ENCODE measurements at regions not wholly inside any gene's neighbourhood (a gene's known extent, or its start where the extent isn't known, plus 50 kb on each side); places are given as distances from the start of the nearest gene placed in this dataset.

- Histone ChIP-seq H3K4me2 (ENCODE audit: low read length) (no peak overlapping the region), H2AFZ (ENCODE audit: low read depth, low read length, poor library complexity, severe bottlenecking) (no peak overlapping the region), H3K4me3 (replicated peaks in 1 of 2; ENCODE audit: low read depth in 1 of 2, low read length in 2 of 2) (no peak overlapping the region), H3K27me3 (ENCODE audit: insufficient read depth, low read length) (no peaks in the 10 kb centered on the region), H3K36me3 (ENCODE audit: control insufficient read depth in 1 of 2, insufficient read depth in 2 of 2, low read length in 2 of 2) (no peaks in the 10 kb centered on the region), H3K79me2 (ENCODE audit: insufficient read depth, low read length) (no peaks in the 10 kb centered on the region), H4K20me1 (ENCODE audit: insufficient read depth) (no peaks in the 10 kb centered on the region), H3K27ac (ENCODE audit: low read depth, low read length) (no peak overlapping the region), H3K9me3 (ENCODE audit: control insufficient read depth in 1 of 2, insufficient read depth in 1 of 2, low read depth in 1 of 2, low read length in 2 of 2) (peaks cover 7 to 12% of the 10 kb centered on the region in 2 experiments; a peak in 2 of 4 replicates), H3K4me1 (ENCODE audit: control insufficient read depth in 1 of 2, insufficient read depth in 2 of 2, low read length in 2 of 2) (no peaks in the 10 kb centered on the region), H3K9me2 (ENCODE audit: insufficient read depth) (no peaks in the 10 kb centered on the region), H3K9ac (ENCODE audit: low read length) (no peak overlapping the region)
- no TSS peak for BruUV-seq (replicated peaks)
- no peak for ATAC-seq
- ChIA-PET POLR2A (no interaction called here), RAD21 (ENCODE audit: low non-redundant PET in 1 of 2, low total read pairs in 2 of 2, uncharacterized antibody in 2 of 2, unreplicated experiment in 2 of 2) (no interaction called here), CTCF (no interaction called here)
- no peak for DNase-seq (ENCODE audit: low read depth, low spot score)
- TF ChIP-seq ELF1 (IDR thresholded peaks at IDR 0.05; ENCODE audit: borderline replicate concordance, low read depth): no peak
- no peak for TF ChIP-seq SP1 (IDR thresholded peaks at IDR 0.05; ENCODE audit: low read depth)
- TF ChIP-seq ZFX (IDR thresholded peaks at IDR 0.05): no peak
- TF ChIP-seq ATF3 (IDR thresholded peaks at IDR 0.05): no peak
- no peak for TF ChIP-seq ZBTB33 (IDR thresholded peaks at IDR 0.05; ENCODE audit: extremely low read depth, insufficient replicate concordance, low read length)
- no peak for TF ChIP-seq EGR1 (IDR thresholded peaks at IDR 0.05; ENCODE audit: low read depth)
- no peak for TF ChIP-seq EZH2phosphoT487 (IDR thresholded peaks at IDR 0.05; ENCODE audit: borderline replicate concordance)
- TF ChIP-seq JUND (IDR thresholded peaks at IDR 0.05): no peak
- no peak for TF ChIP-seq SRF (IDR thresholded peaks at IDR 0.05; ENCODE audit: low read depth)
- intact Hi-C loops (cut with micrococcal nuclease): no loop called here
Observed at GRCh38 chr11:70490208-70490607, 91.9 kb downstream of the CTTN start.
